ENCODE measurements at regions not wholly inside any gene's neighbourhood (a gene's known extent, or its start where the extent isn't known, plus 50 kb on each side); places are given as distances from the start of the nearest gene placed in this dataset.

GRCh38 chr9:2913026-2913425 lies 69.1 kb upstream of the PUM3 start:
- ChIA-PET POLR2A (no interaction called here), CTCF (interaction anchor here (1.2 kb wide), 1 partner anchor 53 kb away, joined by 3 read pairs; no protein-coding TSS in a partner anchor)
- Mint-ChIP-seq H3K9me3 (no peaks in the 10 kb centered on the region), H3K27me3 (ENCODE audit: low read depth) (no peaks in the 10 kb centered on the region; the same call in 1 of the 2 replicates), H3K36me3 (no peaks in the 10 kb centered on the region), H3K4me1 (no peaks in the 10 kb centered on the region), H3K27ac (no peak overlapping the region), H3K4me3 (no peak overlapping the region)
- no peak for TF ChIP-seq STAT6 (CRISPR knock-in tag; conservative IDR thresholded peaks at IDR 0.05; ENCODE audit: low read depth)
- no peak for TF ChIP-seq MXD4 (CRISPR knock-in tag; IDR thresholded peaks at IDR 0.05; ENCODE audit: borderline replicate concordance)
- TF ChIP-seq ZNF138 (CRISPR knock-in tag; conservative IDR thresholded peaks at IDR 0.05), result no peak
- TF ChIP-seq E2F4 (CRISPR knock-in tag; IDR thresholded peaks at IDR 0.05; ENCODE audit: borderline replicate concordance, low read depth), result no peak
- TF ChIP-seq ETV6 (CRISPR knock-in tag; IDR thresholded peaks at IDR 0.05), result no peak
- ATAC-seq, result no peak
- no peak for DNase-seq (ENCODE audit: low spot score)

GRCh38 chr9:2907411-2907810 lies 63.5 kb upstream of the PUM3 start:
- Mint-ChIP-seq H3K4me1 (peaks cover 11% of the 10 kb centered on the region), H3K4me3 (no peak overlapping the region), H3K27ac (no peak overlapping the region), H3K36me3 (no peaks in the 10 kb centered on the region), H3K9me3 (no peaks in the 10 kb centered on the region), H3K27me3 (ENCODE audit: low read depth) (no peaks in the 10 kb centered on the region)
- ChIA-PET POLR2A (no interaction called here), CTCF (interaction anchor here (1.8 kb wide), 1 partner anchor 274 kb away, joined by 8 read pairs; no protein-coding TSS in a partner anchor)
- no peak for ATAC-seq
- TF ChIP-seq NFE2L1 (CRISPR knock-in tag; IDR thresholded peaks at IDR 0.05), result no peak
- no peak for TF ChIP-seq SMAD3 (CRISPR knock-in tag; IDR thresholded peaks at IDR 0.05; ENCODE audit: borderline replicate concordance)
- no peak for TF ChIP-seq RORB (CRISPR knock-in tag; IDR thresholded peaks at IDR 0.05)
- TF ChIP-seq GTF2I (CRISPR knock-in tag; conservative IDR thresholded peaks at IDR 0.05), result no peak
- no peak for TF ChIP-seq NR3C1 (CRISPR knock-in tag; conservative IDR thresholded peaks at IDR 0.05; ENCODE audit: low read depth)
- TF ChIP-seq AR (CRISPR knock-in tag; IDR thresholded peaks at IDR 0.05), result no peak
- no peak for TF ChIP-seq ZNF396 (CRISPR knock-in tag; IDR thresholded peaks at IDR 0.05; ENCODE audit: borderline replicate concordance)
- TF ChIP-seq ZNF512 (CRISPR knock-in tag; IDR thresholded peaks at IDR 0.05; ENCODE audit: borderline replicate concordance), result no peak
- no peak for TF ChIP-seq ELF4 (CRISPR knock-in tag; IDR thresholded peaks at IDR 0.05; ENCODE audit: low read depth)
- no peak for TF ChIP-seq ZBTB43 (CRISPR knock-in tag; IDR thresholded peaks at IDR 0.05)
- no peak for TF ChIP-seq NR2C2 (CRISPR knock-in tag; IDR thresholded peaks at IDR 0.05)
- TF ChIP-seq MAX (CRISPR knock-in tag; IDR thresholded peaks at IDR 0.05), result no peak
- no peak for TF ChIP-seq HMGA2 (CRISPR knock-in tag; IDR thresholded peaks at IDR 0.05)
- DNase-seq (ENCODE audit: low spot score), result no peak

All from WTC11 (cell line).